Skeletal muscle satellite cell (primary cell): ENCODE measurements at regions not wholly inside any gene's neighbourhood (a gene's known extent, or its start where the extent isn't known, plus 50 kb on each side); places are given as distances from the start of the nearest gene placed in this dataset.
A peak's percentile ranks its signal among the peaks of the same experiment; 100 is the strongest.

ENCODE experiments used
- H3K27me3 ChIP-seq: 2 replicates; pipeline ENCODE4 v1.7.0; 2013; ENCODE audit warnings: low read length; ENCODE audit not compliant: control insufficient read depth, insufficient read depth
- H3K36me3 ChIP-seq: 2 replicates; pipeline ENCODE4 v1.7.0; 2013; ENCODE audit warnings: mild to moderate bottlenecking, control low read depth, low read length; ENCODE audit not compliant: insufficient read depth
- H3K4me1 ChIP-seq: 2 replicates; pipeline ENCODE4 v1.7.0; 2013; ENCODE audit warnings: low read length; ENCODE audit not compliant: control insufficient read depth, insufficient read depth
- H3K4me2 ChIP-seq: 2 replicates; pipeline ENCODE4 v1.7.0; 2013; ENCODE audit warnings: mild to moderate bottlenecking, low read length
- H3K4me3 ChIP-seq: 2 replicates; pipeline ENCODE4 v1.7.0; 2013; ENCODE audit warnings: low read length
- H3K9ac ChIP-seq: 2 replicates; pipeline ENCODE4 v1.7.0; 2013; ENCODE audit warnings: mild to moderate bottlenecking, low read depth, low read length, moderate library complexity
- H3K9me3 ChIP-seq: replicated peaks from 2 replicates; pipeline ENCODE4 v1.7.0; 2013; ENCODE audit warnings: mild to moderate bottlenecking, control low read depth, low read length

- Histone ChIP-seq H3K27me3 (no peaks in the 10 kb centered on the region), H3K9ac (peak overlapping the region; percentile 58), H3K9me3 (no peaks in the 10 kb centered on the region), H3K36me3 (no peaks in the 10 kb centered on the region), H3K4me1 (peaks cover 22% of the 10 kb centered on the region), H3K4me3 (peak overlapping the region; percentile 12), H3K4me2 (peak overlapping the region; percentile 61)
Observed at GRCh38 chr9:29697011-29697410, 2123.7 kb upstream of the C9orf72 start.

GRCh38 chr9:29701559-29701958 is 2128.3 kb upstream of the C9orf72 start:
- Histone ChIP-seq H3K4me2 (no peak overlapping the region), H3K9me3 (no peaks in the 10 kb centered on the region), H3K4me1 (peaks cover 13% of the 10 kb centered on the region), H3K36me3 (no peaks in the 10 kb centered on the region), H3K4me3 (no peak overlapping the region), H3K27me3 (no peaks in the 10 kb centered on the region), H3K9ac (no peak overlapping the region)

GRCh38 chr9:29701971-29702370 is 2128.7 kb upstream of the C9orf72 start:
- Histone ChIP-seq H3K27me3 (no peaks in the 10 kb centered on the region), H3K9me3 (no peaks in the 10 kb centered on the region), H3K9ac (no peak overlapping the region), H3K36me3 (no peaks in the 10 kb centered on the region), H3K4me3 (no peak overlapping the region), H3K4me1 (peaks cover 10% of the 10 kb centered on the region), H3K4me2 (no peak overlapping the region)

- Histone ChIP-seq H3K9ac (no peak overlapping the region), H3K36me3 (no peaks in the 10 kb centered on the region), H3K27me3 (no peaks in the 10 kb centered on the region), H3K4me1 (no peaks in the 10 kb centered on the region), H3K4me3 (no peak overlapping the region), H3K4me2 (no peak overlapping the region), H3K9me3 (no peaks in the 10 kb centered on the region)
Observed at GRCh38 chr9:29714860-29715259, 2141.6 kb upstream of the C9orf72 start.

GRCh38 chr9:29717631-29718030 is 2144.3 kb upstream of the C9orf72 start:
- Histone ChIP-seq H3K36me3 (no peaks in the 10 kb centered on the region), H3K9me3 (no peaks in the 10 kb centered on the region), H3K4me2 (no peak overlapping the region), H3K4me1 (no peaks in the 10 kb centered on the region), H3K9ac (no peak overlapping the region), H3K4me3 (no peak overlapping the region), H3K27me3 (no peaks in the 10 kb centered on the region)

- Histone ChIP-seq H3K36me3 (no peaks in the 10 kb centered on the region), H3K4me1 (no peaks in the 10 kb centered on the region), H3K27me3 (no peaks in the 10 kb centered on the region), H3K9me3 (no peaks in the 10 kb centered on the region), H3K9ac (no peak overlapping the region), H3K4me2 (no peak overlapping the region), H3K4me3 (no peak overlapping the region)
Observed at GRCh38 chr9:29730163-29730562, 2156.9 kb upstream of the C9orf72 start.

GRCh38 chr9:29740518-29740917 is 2167.2 kb upstream of the C9orf72 start:
- Histone ChIP-seq H3K4me2 (no peak overlapping the region), H3K9ac (no peak overlapping the region), H3K4me1 (no peaks in the 10 kb centered on the region), H3K9me3 (no peaks in the 10 kb centered on the region), H3K36me3 (no peaks in the 10 kb centered on the region), H3K4me3 (no peak overlapping the region), H3K27me3 (no peaks in the 10 kb centered on the region)

GRCh38 chr9:29741169-29741568 is 2167.9 kb upstream of the C9orf72 start:
- Histone ChIP-seq H3K36me3 (no peaks in the 10 kb centered on the region), H3K4me1 (no peaks in the 10 kb centered on the region), H3K27me3 (no peaks in the 10 kb centered on the region), H3K9ac (no peak overlapping the region), H3K4me3 (no peak overlapping the region), H3K9me3 (no peaks in the 10 kb centered on the region), H3K4me2 (no peak overlapping the region)

GRCh38 chr9:29750062-29750461 is 2176.8 kb upstream of the C9orf72 start:
- H3K4me3 ChIP-seq: no peak overlapping the region
- H3K4me2 ChIP-seq: no peak overlapping the region
- no peaks in the 10 kb centered on the region for H3K4me1 ChIP-seq

GRCh38 chr9:29751226-29751625 is 2177.9 kb upstream of the C9orf72 start:
- Histone ChIP-seq H3K4me2 (no peak overlapping the region), H3K9ac (no peak overlapping the region), H3K9me3 (no peaks in the 10 kb centered on the region), H3K4me3 (no peak overlapping the region), H3K4me1 (no peaks in the 10 kb centered on the region), H3K36me3 (no peaks in the 10 kb centered on the region), H3K27me3 (no peaks in the 10 kb centered on the region)

More at GRCh38 chr9:29750062-29750461, 2176.8 kb upstream of the C9orf72 start:
- H3K36me3 ChIP-seq: no peaks in the 10 kb centered on the region
- no peaks in the 10 kb centered on the region for H3K27me3 ChIP-seq
- no peaks in the 10 kb centered on the region for H3K9me3 ChIP-seq
- H3K9ac ChIP-seq: no peak overlapping the region

- no peak overlapping the region for H3K9ac ChIP-seq
- H3K4me2 ChIP-seq: no peak overlapping the region
- no peaks in the 10 kb centered on the region for H3K9me3 ChIP-seq
- H3K36me3 ChIP-seq: no peaks in the 10 kb centered on the region
- H3K4me3 ChIP-seq: no peak overlapping the region
- H3K4me1 ChIP-seq: no peaks in the 10 kb centered on the region
- no peaks in the 10 kb centered on the region for H3K27me3 ChIP-seq
Observed at GRCh38 chr9:29753638-29754037, 2180.4 kb upstream of the C9orf72 start.

- Histone ChIP-seq H3K4me2 (no peak overlapping the region), H3K4me3 (no peak overlapping the region), H3K27me3 (no peaks in the 10 kb centered on the region)
Observed at GRCh38 chr9:29769019-29769418, 2195.7 kb upstream of the C9orf72 start.

More at GRCh38 chr9:29769019-29769418, 2195.7 kb upstream of the C9orf72 start:
- Histone ChIP-seq H3K4me1 (no peaks in the 10 kb centered on the region), H3K9me3 (no peaks in the 10 kb centered on the region), H3K36me3 (no peaks in the 10 kb centered on the region), H3K9ac (no peak overlapping the region)
